PC-3 (cell line): ENCODE measurements at regions not wholly inside any gene's neighbourhood (a gene's known extent, or its start where the extent isn't known, plus 50 kb on each side); places are given as distances from the start of the nearest gene placed in this dataset.

Source experiments
- ATAC-seq: fragments of 200-7000 bp; cut with Tn5 transposase; 2 replicates; pipeline ENCODE4 v1.9.1; 2020; ENCODE audit warnings: mild to moderate bottlenecking, moderate library complexity
- BruUV-seq: library from RNA; stranded (reverse); fragments of 400-500 nt; replicated peaks from 2 replicates; lab custom pipeline; 2021; lab: Mats Ljungman, UMichigan
- CTCF ChIA-PET: fragments of 300-600 bp; sonication (Branson Sonifier 250); formaldehyde crosslinking; loops from one replicate; lab custom pipeline; 2022; ENCODE audit warnings: antibody characterized with exemption; lab: Charles Lee
- POLR2A ChIA-PET: fragments of 300-600 bp; sonication (Branson Sonifier 250); formaldehyde crosslinking; loops from one replicate; lab custom pipeline; 2022; ENCODE audit warnings: antibody characterized with exemption; ENCODE audit not compliant: unreplicated experiment; lab: Charles Lee
- DNase-seq: peaks from one replicate; pipeline ENCODE4 v3.0.0-alpha.2; 2015
- H2AFZ ChIP-seq: fragments of 300-600 bp; sonication (generic); 2 replicates; pipeline ENCODE4 v1.6.0; 2016; ENCODE audit warnings: antibody characterized with exemption, low read length
- H3F3A ChIP-seq: fragments of 300-600 bp; sonication (generic); one replicate; pipeline ENCODE4 v1.6.0; 2017; ENCODE audit warnings: antibody characterized with exemption, low read length, control low read depth, mild to moderate bottlenecking; ENCODE audit not compliant: unreplicated experiment
- H3K27ac ChIP-seq: fragments of 300-600 bp; sonication (generic); 2 replicates; pipeline ENCODE4 v1.5.1; 2016; ENCODE audit warnings: mild to moderate bottlenecking, low read length
- H3K27me3 ChIP-seq: fragments of 300-600 bp; sonication (generic); 2 replicates; pipeline ENCODE4 v1.6.1; 2016; ENCODE audit warnings: low read length, mixed read lengths
- H3K36me3 ChIP-seq: fragments of 300-600 bp; sonication (generic); 2 replicates; pipeline ENCODE4 v1.6.1; 2016; ENCODE audit warnings: low read depth, mixed run types, low read length, mixed read lengths
- H3K4me1 ChIP-seq: fragments of 300-600 bp; sonication (generic); 2 replicates; pipeline ENCODE4 v1.5.1; 2016; ENCODE audit warnings: low read length; ENCODE audit not compliant: insufficient read depth
- H3K4me2 ChIP-seq: fragments of 300-600 bp; sonication (generic); 2 replicates; pipeline ENCODE4 v1.6.0; 2016; ENCODE audit warnings: low read length
- H3K4me3 ChIP-seq: fragments of 300-600 bp; sonication (generic); 2 replicates; pipeline ENCODE4 v1.5.1; 2016; ENCODE audit warnings: mild to moderate bottlenecking, low read length, mixed read lengths
- H3K79me2 ChIP-seq: fragments of 300-600 bp; sonication (generic); 2 replicates; pipeline ENCODE4 v1.6.1; 2017; ENCODE audit warnings: low read length, mixed read lengths
- H3K9ac ChIP-seq: fragments of 300-600 bp; sonication (generic); 2 replicates; pipeline ENCODE4 v1.6.0; 2016; ENCODE audit warnings: mild to moderate bottlenecking, low read length
- H3K9me2 ChIP-seq: fragments of 300-600 bp; sonication (generic); replicated peaks from 2 replicates; pipeline ENCODE4 v1.6.1; 2016; ENCODE audit warnings: mixed run types, low read length, mixed read lengths
- H3K9me3 ChIP-seq: fragments of 300-600 bp; sonication (generic); 2 replicates; pipeline ENCODE4 v1.6.1; 2016; ENCODE audit warnings: low read length, mixed read lengths
- H4K20me1 ChIP-seq: fragments of 300-600 bp; sonication (generic); 2 replicates; pipeline ENCODE4 v1.6.1; 2016; ENCODE audit warnings: low read length, mixed read lengths
- CTCF ChIP-seq: fragments of 300-600 bp; sonication (generic); conservative IDR thresholded peaks from 2 replicates; pipeline ENCODE4 v1.5.1; 2017; ENCODE audit warnings: antibody characterized with exemption, low read depth, mild to moderate bottlenecking, low read length
- EZH2 ChIP-seq: fragments of 300-600 bp; sonication (generic); IDR thresholded peaks from one replicate; pipeline ENCODE4 v1.6.1; 2017; ENCODE audit warnings: antibody characterized with exemption, mild to moderate bottlenecking, low read length; ENCODE audit not compliant: unreplicated experiment
- EZH2phosphoT487 ChIP-seq: fragments of 300-600 bp; sonication (generic); IDR thresholded peaks from 2 replicates; pipeline ENCODE4 v1.6.1; 2018; ENCODE audit warnings: mild to moderate bottlenecking, antibody characterized with exemption, low read length, borderline replicate concordance
- intact Hi-C: fragments of 100-400 bp; cut with micrococcal nuclease; formaldehyde crosslinking; loops from 2 replicates; pipeline ENCODE4 v1.9.0; 2023

- POLR2A ChIA-PET = interaction anchor here (0.7 kb wide), 1 partner anchor 26 kb away, joined by 4 read pairs; no protein-coding TSS in a partner anchor
- no peak for DNase-seq
- intact Hi-C loops = no loop called here
Measured at GRCh38 chr3:59423707-59424106, 373.9 kb upstream of the CFAP20DC start.

GRCh38 chr3:59422312-59422711 lies 372.5 kb upstream of the CFAP20DC start:
- Histone ChIP-seq H3K9me3 (no peaks in the 10 kb centered on the region), H3K27ac (no peak overlapping the region), H4K20me1 (no peaks in the 10 kb centered on the region), H3K79me2 (no peaks in the 10 kb centered on the region), H3K36me3 (no peaks in the 10 kb centered on the region), H2AFZ (no peak overlapping the region), H3K4me1 (peaks cover 43% of the 10 kb centered on the region), H3K9me2 (no peaks in the 10 kb centered on the region), H3K4me2 (no peak overlapping the region), H3K27me3 (no peaks in the 10 kb centered on the region), H3K9ac (no peak overlapping the region), H3F3A (no peaks in the 10 kb centered on the region), H3K4me3 (no peak overlapping the region)
- intact Hi-C loops = no loop called here
- POLR2A ChIA-PET = no interaction called here
- no peak for TF ChIP-seq EZH2phosphoT487
- no peak for TF ChIP-seq CTCF
- no peak for TF ChIP-seq EZH2
- no TSS peak for BruUV-seq
- DNase-seq (peak; percentile 80), ATAC-seq (no peak)
- CTCF ChIA-PET = no interaction called here

More at GRCh38 chr3:59423707-59424106, 373.9 kb upstream of the CFAP20DC start:
- no peak overlapping the region for H2AFZ ChIP-seq
- no TSS peak for BruUV-seq
- no peaks in the 10 kb centered on the region for H3K9me2 ChIP-seq
- H3K4me2 ChIP-seq = no peak overlapping the region
- TF ChIP-seq CTCF (no peak), EZH2 (no peak), EZH2phosphoT487 (no peak)
- no peaks in the 10 kb centered on the region for H3K36me3 ChIP-seq
- H3K4me3 ChIP-seq = no peak overlapping the region
- no peak overlapping the region for H3K27ac ChIP-seq
- H4K20me1 ChIP-seq = no peaks in the 10 kb centered on the region
- H3K27me3 ChIP-seq = no peaks in the 10 kb centered on the region
- peaks cover 48% of the 10 kb centered on the region for H3K4me1 ChIP-seq
- H3F3A ChIP-seq = no peaks in the 10 kb centered on the region
- no peaks in the 10 kb centered on the region for H3K9me3 ChIP-seq
- CTCF ChIA-PET = no interaction called here
- no peaks in the 10 kb centered on the region for H3K79me2 ChIP-seq
- ATAC-seq = no peak
- no peak overlapping the region for H3K9ac ChIP-seq

GRCh38 chr3:59418836-59419235 lies 369.0 kb upstream of the CFAP20DC start:
- H3K9ac ChIP-seq = no peak overlapping the region
- TF ChIP-seq EZH2 = no peak
- TF ChIP-seq EZH2phosphoT487 = no peak
- TF ChIP-seq CTCF = no peak
- no TSS peak for BruUV-seq
- H3K4me3 ChIP-seq = no peak overlapping the region
- no peak overlapping the region for H3K4me2 ChIP-seq
- no peaks in the 10 kb centered on the region for H3K9me2 ChIP-seq
- no peaks in the 10 kb centered on the region for H3K27me3 ChIP-seq
- H3F3A ChIP-seq = no peaks in the 10 kb centered on the region
- H3K27ac ChIP-seq = no peak overlapping the region
- H2AFZ ChIP-seq = no peak overlapping the region
- ATAC-seq (no peak), DNase-seq (no peak)
- ChIA-PET POLR2A (no interaction called here), CTCF (no interaction called here)
- intact Hi-C loops = no loop called here
- H3K36me3 ChIP-seq = no peaks in the 10 kb centered on the region
- no peaks in the 10 kb centered on the region for H3K9me3 ChIP-seq
- H3K4me1 ChIP-seq = peaks cover 10% of the 10 kb centered on the region; the same call in 1 of the 2 replicates
- no peaks in the 10 kb centered on the region for H4K20me1 ChIP-seq
- H3K79me2 ChIP-seq = no peaks in the 10 kb centered on the region
